UCSD-AML1 (cell line): ENCODE measurements at regions not wholly inside any gene's neighbourhood (a gene's known extent, or its start where the extent isn't known, plus 50 kb on each side); places are given as distances from the start of the nearest gene placed in this dataset.
"Not testable (repeated sequence)": the region's sequence is repeated elsewhere in the genome, so short reads cannot be mapped to it uniquely, and the experiment has no call there.

Experiments
- DNase-seq: peaks from one replicate; lab custom pipeline; 2025; ENCODE audit not compliant: unreplicated experiment; lab: John Stamatoyannopoulos, UW

DNA sequence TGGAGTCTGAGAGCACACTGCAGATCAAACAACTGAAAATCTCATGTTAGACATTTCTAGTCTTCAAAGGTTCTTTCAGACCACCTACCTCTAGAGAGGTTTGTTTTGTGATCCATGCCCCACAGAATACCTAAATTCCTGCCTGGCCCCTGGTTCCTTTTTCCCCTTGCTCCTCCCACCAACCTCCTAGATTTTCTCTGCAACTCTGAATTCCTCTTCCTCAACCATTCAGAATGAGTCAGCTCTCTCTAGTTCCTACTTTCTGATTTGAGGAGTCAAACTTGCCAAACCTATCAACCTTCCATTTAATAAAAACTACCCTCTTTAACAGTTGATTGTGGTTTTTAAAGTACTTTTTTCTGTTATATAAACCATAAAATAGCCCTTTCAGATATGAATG lies 83.2 kb upstream of the ZNF462 start:
- no peak for DNase-seq

DNA sequence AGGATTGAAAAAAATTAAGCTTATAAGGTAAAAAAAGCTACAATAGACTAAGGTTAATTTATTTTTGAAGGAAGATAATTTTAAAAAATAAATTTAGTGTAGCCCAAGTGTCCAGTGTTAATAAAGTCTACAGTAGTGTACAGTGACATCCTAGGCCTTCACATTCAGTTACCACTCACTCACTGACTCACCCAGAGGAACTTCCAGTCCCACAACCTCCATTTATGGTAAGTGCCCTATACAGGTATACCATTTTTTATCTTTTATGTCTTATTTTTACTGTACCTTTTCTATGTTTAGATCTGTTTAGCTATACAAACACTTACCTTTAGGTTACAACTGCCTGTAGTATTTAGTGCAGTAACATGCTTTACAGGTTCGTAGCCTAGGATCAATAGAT lies 79.8 kb upstream of the ZNF462 start:
- DNase-seq, result no peak

DNA sequence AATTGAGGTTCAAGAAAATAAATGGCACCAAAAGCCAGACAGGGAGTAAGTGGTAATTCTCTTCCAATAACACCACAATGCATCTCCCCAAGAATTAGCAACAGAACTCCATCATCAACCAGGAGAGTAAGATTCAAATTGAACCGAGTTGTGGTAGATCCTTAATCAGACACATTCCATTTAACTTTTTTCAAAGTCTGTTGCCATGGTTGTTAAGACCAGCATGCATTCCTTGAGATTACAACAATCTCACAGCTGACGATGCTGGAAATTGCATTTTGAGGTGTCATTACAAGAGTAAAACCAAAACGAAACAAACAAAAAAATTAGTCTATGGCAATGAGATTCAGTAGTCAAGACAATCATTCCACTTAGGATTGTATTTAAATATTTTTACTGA lies 78.9 kb upstream of the ZNF462 start:
- no peak for DNase-seq

DNA sequence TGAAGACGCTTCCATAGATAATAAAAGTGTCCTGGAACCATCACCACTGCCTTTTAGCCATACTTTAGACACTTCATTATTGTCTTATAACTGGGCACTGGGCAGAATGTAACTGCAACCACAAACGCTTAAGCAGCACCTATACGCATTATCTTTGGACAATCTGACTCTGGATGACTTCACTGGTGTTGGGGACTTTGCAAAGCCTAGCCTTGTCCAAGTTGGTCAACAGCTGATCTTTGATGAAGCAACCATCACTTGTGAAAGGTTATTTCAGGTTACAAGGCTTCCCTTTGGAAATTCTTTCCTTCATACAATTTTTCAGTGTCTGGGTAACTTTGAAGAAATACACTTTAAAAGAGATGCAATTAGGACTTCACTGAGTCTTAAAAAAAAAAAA lies 77.8 kb upstream of the ZNF462 start:
- DNase-seq, result no peak

DNA sequence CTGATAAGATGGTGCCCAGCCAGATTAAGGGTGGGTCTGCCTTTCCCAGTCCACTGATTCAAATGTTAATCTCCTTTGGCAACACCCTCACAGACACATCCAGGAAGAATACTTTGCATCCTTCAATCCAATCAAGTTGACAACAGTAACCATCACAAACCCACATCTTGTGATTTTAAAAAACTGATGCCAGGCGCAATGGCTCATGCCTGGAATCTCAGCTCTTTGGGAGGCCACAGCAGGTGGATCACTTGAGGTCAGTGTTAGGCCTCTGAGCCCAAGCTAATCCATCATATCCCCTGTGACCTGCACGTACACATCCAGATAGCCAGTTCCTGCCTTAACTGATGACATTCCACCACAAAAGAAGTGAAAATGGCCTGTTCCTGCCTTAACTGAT lies 74.9 kb upstream of the ZNF462 start:
- not testable (repeated sequence) for DNase-seq

DNA sequence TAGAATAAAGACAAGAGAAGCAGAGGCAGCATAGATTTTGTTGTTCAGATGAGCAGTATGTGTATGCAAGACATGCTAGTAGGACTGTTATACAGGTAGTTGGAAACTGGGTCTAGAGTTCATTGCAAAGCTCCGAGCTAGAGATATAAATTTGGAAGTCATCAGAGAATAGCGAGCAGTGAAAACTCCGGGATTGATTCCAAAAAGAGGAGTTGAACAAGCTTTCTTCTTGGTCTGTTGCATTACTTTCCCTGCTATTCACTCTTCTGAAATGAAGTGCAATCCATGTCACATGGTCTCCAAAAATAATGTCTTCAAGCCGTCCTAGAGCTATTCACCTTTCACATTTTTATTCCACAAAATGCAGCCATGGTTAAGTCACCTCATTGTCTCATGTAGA lies 67.9 kb upstream of the ZNF462 start:
- DNase-seq, result no peak

DNA sequence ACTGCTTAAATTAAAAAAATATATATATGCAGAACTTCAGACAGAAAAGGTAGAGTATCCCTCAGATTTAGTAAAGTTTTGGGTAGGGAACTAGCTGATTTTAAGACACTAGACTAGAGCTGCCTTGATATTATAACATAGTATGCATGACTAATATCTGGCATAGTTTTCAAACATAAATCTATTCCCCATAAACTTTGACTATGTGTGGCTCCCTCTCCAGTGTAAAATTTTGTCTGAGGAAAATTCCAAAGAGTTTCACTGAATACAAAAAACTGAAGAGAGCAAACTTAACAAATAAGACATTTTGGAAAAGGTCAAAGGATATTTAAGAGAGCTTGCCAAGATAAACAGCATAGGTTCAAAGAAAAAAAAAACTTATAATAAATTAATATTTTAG lies 66.2 kb upstream of the ZNF462 start:
- DNase-seq, result no peak

DNA sequence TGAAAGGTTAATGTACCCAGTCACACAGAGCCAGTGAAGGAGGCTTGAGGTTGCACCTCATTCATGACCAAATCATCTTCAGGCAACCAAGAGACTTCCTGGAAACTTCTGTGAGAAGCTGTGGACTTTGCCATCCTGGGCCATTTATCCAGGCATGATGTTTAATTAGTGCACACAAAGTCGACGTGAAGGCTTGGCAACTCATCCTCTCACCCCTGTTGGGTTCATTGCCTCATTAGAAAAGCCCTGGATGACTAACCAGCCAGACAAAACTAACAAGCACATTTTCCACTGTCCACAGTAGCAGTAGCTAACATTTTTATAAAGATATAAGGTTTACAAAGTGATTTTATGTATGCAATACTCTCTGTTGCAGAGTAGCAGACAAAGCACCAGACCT lies 65.7 kb upstream of the ZNF462 start:
- no peak for DNase-seq

DNA sequence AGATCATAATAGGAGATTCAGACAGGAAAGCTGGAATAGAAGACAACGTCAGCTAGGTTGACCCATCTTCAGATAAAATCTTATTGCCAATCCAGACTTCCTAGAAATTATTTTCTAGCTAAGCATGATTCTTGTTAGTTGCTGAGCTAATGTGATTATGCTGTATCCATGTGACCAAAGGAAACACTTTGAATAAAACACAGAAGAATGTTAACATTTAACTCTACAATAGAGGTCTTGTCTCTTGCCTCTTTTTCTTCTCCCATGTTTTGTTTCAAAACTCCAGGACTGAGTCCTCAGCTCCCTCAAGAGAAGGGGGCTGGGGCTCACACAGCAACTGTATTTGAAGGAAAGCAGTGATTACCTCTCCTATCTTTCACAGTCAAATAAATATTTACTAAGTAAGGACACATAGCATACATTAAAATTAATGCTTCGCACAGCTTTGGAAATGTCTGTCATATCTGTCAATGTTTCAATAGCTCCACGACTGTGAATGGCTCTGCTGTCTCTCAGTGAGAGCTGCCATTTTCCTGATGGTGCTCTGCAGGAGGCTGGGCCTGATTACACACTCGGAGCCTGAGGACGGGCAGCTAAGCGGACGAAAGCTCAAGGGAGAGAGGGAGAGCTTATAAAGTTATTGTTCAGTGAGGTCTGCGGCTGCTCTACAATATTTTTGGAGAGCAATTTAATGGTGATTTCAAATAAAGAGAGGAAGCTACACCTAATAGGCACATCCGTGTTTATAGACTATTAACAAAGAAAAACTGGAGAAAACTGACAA lies 64.8 kb upstream of the ZNF462 start:
- no peak for DNase-seq

DNA sequence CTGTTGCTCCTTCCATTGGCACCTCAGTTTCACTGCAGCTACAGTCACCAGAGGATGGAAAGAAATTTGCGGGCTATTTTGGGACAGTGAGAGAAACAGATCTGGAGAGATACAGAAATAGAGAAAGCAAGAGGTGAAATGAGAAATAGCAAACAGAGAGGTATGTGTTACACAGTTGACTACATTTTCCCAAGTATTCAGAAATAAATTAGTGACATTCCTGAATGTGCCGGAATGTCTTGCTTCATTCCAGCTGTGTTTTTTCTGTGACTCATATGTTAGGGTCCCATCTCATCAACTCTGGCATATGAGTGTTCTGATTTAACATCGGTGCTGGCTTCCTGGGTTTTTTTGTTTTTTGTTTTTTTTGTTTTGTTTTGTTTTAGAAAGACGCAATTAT lies 63.8 kb upstream of the ZNF462 start:
- DNase-seq, result no peak

DNA sequence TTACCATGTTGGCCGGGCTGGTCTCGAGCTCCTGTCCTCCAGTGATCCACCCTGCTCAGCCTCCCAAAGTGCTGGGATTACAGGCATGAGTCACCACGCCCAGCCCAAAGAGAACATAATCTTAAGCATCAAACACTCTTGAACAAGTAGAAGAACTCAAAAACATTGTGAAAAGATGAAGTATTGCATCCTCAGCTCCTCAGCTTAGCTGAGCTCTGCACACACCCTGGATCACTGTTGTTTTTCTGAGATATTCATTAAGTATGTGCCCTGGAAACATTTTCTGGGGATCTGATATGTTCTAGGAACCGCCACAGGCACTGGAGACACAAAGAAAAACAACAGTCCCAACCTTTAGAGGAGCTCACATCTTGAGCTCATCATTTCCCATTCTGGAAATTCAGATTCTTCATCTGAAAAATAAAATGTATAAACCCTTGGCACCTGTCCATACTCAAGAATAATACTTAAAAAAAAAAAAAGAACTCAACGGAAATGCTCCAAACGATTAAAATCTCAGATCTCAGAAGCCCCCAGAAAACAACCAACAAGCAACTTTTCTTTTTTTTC lies 62.2 kb upstream of the ZNF462 start:
- no peak for DNase-seq

DNA sequence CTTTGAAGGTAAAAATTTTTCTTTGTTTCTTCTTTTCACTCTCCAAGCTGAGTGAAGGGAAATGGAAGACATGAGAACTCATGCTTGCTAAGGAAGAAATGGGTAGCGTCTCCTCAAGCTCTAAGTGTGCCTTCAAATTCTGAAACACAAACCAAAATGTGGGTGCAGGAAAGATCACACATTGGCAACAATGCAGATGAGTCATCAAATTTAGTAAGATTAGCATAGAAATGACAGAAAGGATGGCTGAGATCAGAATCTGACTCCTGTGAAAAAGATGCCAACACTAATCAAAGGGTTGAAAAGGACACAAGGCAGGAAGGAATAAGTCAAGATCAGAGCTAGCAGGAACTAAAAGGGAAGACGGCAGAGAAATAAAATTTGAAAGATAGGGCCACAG lies 61.1 kb upstream of the ZNF462 start:
- no peak for DNase-seq
